HEK293 (cell line): ENCODE measurements at regions not wholly inside any gene's neighbourhood (a gene's known extent, or its start where the extent isn't known, plus 50 kb on each side); places are given as distances from the start of the nearest gene placed in this dataset.

Source experiments
- CTCF ChIA-PET: fragments of 350-600 bp; formaldehyde crosslinking; extraction: SDS; loops from one replicate; lab custom pipeline; 2021; ENCODE audit warnings: antibody characterized with exemption; lab: Yijun Ruan, JAX
- POLR2A ChIA-PET: fragments of 300-600 bp; formaldehyde crosslinking; extraction: SDS; loops from one replicate; lab custom pipeline; 2020; ENCODE audit warnings: antibody characterized with exemption, inconsistent platforms; lab: Yijun Ruan, JAX
- H3K27ac ChIP-seq: fragments of 200-500 bp; sonication (Bioruptor generic); 2 replicates; pipeline ENCODE4 v1.5.1; 2014; ENCODE audit warnings: low read depth, low read length, control low read depth, inconsistent platforms; ENCODE audit errors: extremely low read depth
- H3K36me3 ChIP-seq, 2 experiments: fragments of 200-500 bp in 1 of 2; sonication (Bioruptor generic) in 1 of 2; 1 replicate in 1 of 2; 2 replicates in 1 of 2; pipeline ENCODE4 v1.5.1; 2014 to 2017; ENCODE audit warnings: inconsistent platforms in 2 of 2, low read length in 2 of 2; ENCODE audit not compliant: control insufficient read depth in 2 of 2, insufficient read depth in 1 of 2
- H3K4me1 ChIP-seq: fragments of 200-500 bp; sonication (Bioruptor generic); 2 replicates; pipeline ENCODE4 v1.5.1; 2014; ENCODE audit warnings: mild to moderate bottlenecking, low read length, inconsistent platforms; ENCODE audit not compliant: control insufficient read depth, insufficient read depth
- H3K4me3 ChIP-seq: 2 replicates; pipeline ENCODE4 v1.5.1; 2011; ENCODE audit warnings: low read depth, mild to moderate bottlenecking, control low read depth, low read length, moderate library complexity
- H3K9me3 ChIP-seq: fragments of 200-500 bp; sonication (Bioruptor generic); 2 replicates; pipeline ENCODE4 v1.5.1; 2014; ENCODE audit warnings: low read depth, low read length, inconsistent platforms; ENCODE audit not compliant: control insufficient read depth, insufficient read depth
- IKZF3 ChIP-seq: fragments of 450-650 bp; IDR thresholded peaks from 2 replicates; pipeline ENCODE4 v1.5.0; 2018; ENCODE audit warnings: missing biosample characterization, mild to moderate bottlenecking, missing genetic modification characterization, moderate library complexity
- MEIS1 ChIP-seq: sonication (generic); formaldehyde crosslinking; IDR thresholded peaks from 2 replicates; pipeline ENCODE4 v1.8.1; 2022; ENCODE audit warnings: missing genetic modification reagents, mild to moderate bottlenecking, borderline replicate concordance
- RBAK ChIP-seq: fragments of 450-650 bp; formaldehyde crosslinking; IDR thresholded peaks from 2 replicates; pipeline ENCODE4 v1.5.1; 2016; ENCODE audit warnings: missing biosample characterization, missing genetic modification characterization
- SP2 ChIP-seq: fragments of 450-650 bp; formaldehyde crosslinking; IDR thresholded peaks from 2 replicates; pipeline ENCODE4 v1.5.1; 2016; ENCODE audit warnings: missing biosample characterization, missing genetic modification characterization
- SP7 ChIP-seq: fragments of 450-650 bp; formaldehyde crosslinking; IDR thresholded peaks from 2 replicates; pipeline ENCODE4 v1.5.1; 2016; ENCODE audit warnings: missing biosample characterization, missing genetic modification characterization
- ZBTB20 ChIP-seq: fragments of 450-650 bp; formaldehyde crosslinking; IDR thresholded peaks from 2 replicates; pipeline ENCODE4 v1.5.1; 2016; ENCODE audit warnings: missing biosample characterization, missing genetic modification characterization
- ZFHX2 ChIP-seq: fragments of 450-650 bp; formaldehyde crosslinking; conservative IDR thresholded peaks from 2 replicates; pipeline ENCODE4 v1.5.1; 2016; ENCODE audit warnings: missing biosample characterization, missing genetic modification characterization
- ZNF23 ChIP-seq: fragments of 450-650 bp; formaldehyde crosslinking; IDR thresholded peaks from 2 replicates; pipeline ENCODE4 v1.5.1; 2016; ENCODE audit warnings: missing biosample characterization, missing genetic modification characterization, borderline replicate concordance
- ZNF239 ChIP-seq: fragments of 450-650 bp; formaldehyde crosslinking; IDR thresholded peaks from 2 replicates; pipeline ENCODE4 v1.5.1; 2016; ENCODE audit warnings: missing biosample characterization, missing genetic modification characterization
- ZNF324 ChIP-seq: fragments of 450-650 bp; formaldehyde crosslinking; IDR thresholded peaks from 2 replicates; pipeline ENCODE4 v1.5.1; 2016; ENCODE audit warnings: missing biosample characterization, missing genetic modification characterization
- ZNF416 ChIP-seq: fragments of 450-650 bp; formaldehyde crosslinking; IDR thresholded peaks from 2 replicates; pipeline ENCODE4 v1.5.1; 2016; ENCODE audit warnings: missing biosample characterization, missing genetic modification characterization
- ZNF426 ChIP-seq: fragments of 450-650 bp; formaldehyde crosslinking; IDR thresholded peaks from 2 replicates; pipeline ENCODE4 v1.5.1; 2017; ENCODE audit warnings: missing biosample characterization, missing genetic modification characterization, mild to moderate bottlenecking, inconsistent platforms, moderate library complexity
- ZNF433 ChIP-seq: fragments of 450-650 bp; formaldehyde crosslinking; IDR thresholded peaks from 2 replicates; pipeline ENCODE4 v1.5.1; 2016; ENCODE audit warnings: missing biosample characterization, missing genetic modification characterization, low read depth
- ZNF530 ChIP-seq: fragments of 450-650 bp; formaldehyde crosslinking; IDR thresholded peaks from 2 replicates; pipeline ENCODE4 v1.5.1; 2016; ENCODE audit warnings: low read depth, missing biosample characterization, missing genetic modification characterization
- ZNF561 ChIP-seq: fragments of 450-650 bp; IDR thresholded peaks from 2 replicates; pipeline ENCODE4 v1.5.1; 2018; ENCODE audit warnings: missing biosample characterization, missing genetic modification characterization, borderline replicate concordance
- ZNF629 ChIP-seq: fragments of 450-650 bp; formaldehyde crosslinking; IDR thresholded peaks from 2 replicates; pipeline ENCODE4 v1.5.1; 2017; ENCODE audit warnings: missing biosample characterization, missing genetic modification characterization
- ZNF654 ChIP-seq: fragments of 450-650 bp; formaldehyde crosslinking; IDR thresholded peaks from 2 replicates; pipeline ENCODE4 v1.5.1; 2016; ENCODE audit warnings: low read depth, missing biosample characterization, missing genetic modification characterization
- ZNF660 ChIP-seq: fragments of 450-650 bp; IDR thresholded peaks from 2 replicates; pipeline ENCODE4 v1.5.1; 2018; ENCODE audit warnings: missing biosample characterization, mild to moderate bottlenecking, missing genetic modification characterization
- ZNF677 ChIP-seq: fragments of 450-650 bp; IDR thresholded peaks from 2 replicates; pipeline ENCODE4 v1.5.0; 2018; ENCODE audit warnings: missing biosample characterization, mild to moderate bottlenecking, missing genetic modification characterization, moderate library complexity
- ZNF707 ChIP-seq: fragments of 450-650 bp; formaldehyde crosslinking; IDR thresholded peaks from 2 replicates; pipeline ENCODE4 v1.5.1; 2016; ENCODE audit warnings: missing biosample characterization, missing genetic modification characterization
- ZNF76 ChIP-seq: fragments of 450-650 bp; formaldehyde crosslinking; IDR thresholded peaks from 2 replicates; pipeline ENCODE4; 2016; ENCODE audit warnings: low read depth, missing biosample characterization, missing genetic modification characterization, borderline replicate concordance
- TF ChIP-seq, protein P1 (sequence below): IDR thresholded peaks from 2 replicates; pipeline ENCODE4 v1.6.1; 2011; ENCODE audit warnings: mild to moderate bottlenecking, low read depth, low read length, borderline replicate concordance
- TF ChIP-seq, protein P2 (sequence below): fragments of 450-650 bp; formaldehyde crosslinking; IDR thresholded peaks from 2 replicates; pipeline ENCODE4 v1.5.1; 2016; ENCODE audit warnings: missing biosample characterization, missing genetic modification characterization, borderline replicate concordance
- TF ChIP-seq, protein P3 (sequence below): fragments of 450-650 bp; formaldehyde crosslinking; IDR thresholded peaks from 2 replicates; pipeline ENCODE4 v1.5.1; 2016; ENCODE audit warnings: missing biosample characterization, missing genetic modification characterization
- TF ChIP-seq, protein P4 (sequence below): fragments of 450-650 bp; formaldehyde crosslinking; IDR thresholded peaks from 2 replicates; pipeline ENCODE4 v1.5.1; 2016; ENCODE audit warnings: missing biosample characterization, missing genetic modification characterization
- TF ChIP-seq, protein P5 (sequence below): fragments of 450-650 bp; formaldehyde crosslinking; IDR thresholded peaks from 2 replicates; pipeline ENCODE4 v1.5.1; 2016; ENCODE audit warnings: missing biosample characterization, missing genetic modification characterization

DNA sequence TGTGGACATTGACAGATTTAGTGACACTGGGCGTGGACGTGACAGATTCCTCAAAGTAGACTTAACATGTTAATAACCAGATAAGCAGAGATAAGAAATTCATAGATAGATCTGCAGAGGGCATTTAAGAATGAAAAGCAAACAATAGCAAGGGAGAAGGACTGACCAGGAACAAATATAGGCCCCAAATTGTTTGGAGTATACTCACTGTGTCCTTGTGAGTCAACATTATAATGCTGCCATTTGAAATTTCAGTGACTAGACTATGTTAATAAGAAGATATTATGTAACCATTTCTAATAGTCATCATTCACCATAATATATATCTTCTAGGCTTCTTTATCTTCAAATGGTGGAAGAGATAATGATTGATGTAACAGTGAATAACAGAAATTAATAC is 78.1 kb upstream of the SLC38A11 start:
- POLR2A ChIA-PET: no interaction called here
- TF ChIP-seq, protein P1, sequence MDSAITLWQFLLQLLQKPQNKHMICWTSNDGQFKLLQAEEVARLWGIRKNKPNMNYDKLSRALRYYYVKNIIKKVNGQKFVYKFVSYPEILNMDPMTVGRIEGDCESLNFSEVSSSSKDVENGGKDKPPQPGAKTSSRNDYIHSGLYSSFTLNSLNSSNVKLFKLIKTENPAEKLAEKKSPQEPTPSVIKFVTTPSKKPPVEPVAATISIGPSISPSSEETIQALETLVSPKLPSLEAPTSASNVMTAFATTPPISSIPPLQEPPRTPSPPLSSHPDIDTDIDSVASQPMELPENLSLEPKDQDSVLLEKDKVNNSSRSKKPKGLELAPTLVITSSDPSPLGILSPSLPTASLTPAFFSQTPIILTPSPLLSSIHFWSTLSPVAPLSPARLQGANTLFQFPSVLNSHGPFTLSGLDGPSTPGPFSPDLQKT: no peak
- TF ChIP-seq ZNF561 (no peak), IKZF3 (tag by site-specific recombination) (no peak), ZNF239 (tag by site-specific recombination) (no peak), ZNF23 (tag by site-specific recombination) (no peak), ZFHX2 (tag by site-specific recombination) (no peak)
- TF ChIP-seq, protein P2, sequence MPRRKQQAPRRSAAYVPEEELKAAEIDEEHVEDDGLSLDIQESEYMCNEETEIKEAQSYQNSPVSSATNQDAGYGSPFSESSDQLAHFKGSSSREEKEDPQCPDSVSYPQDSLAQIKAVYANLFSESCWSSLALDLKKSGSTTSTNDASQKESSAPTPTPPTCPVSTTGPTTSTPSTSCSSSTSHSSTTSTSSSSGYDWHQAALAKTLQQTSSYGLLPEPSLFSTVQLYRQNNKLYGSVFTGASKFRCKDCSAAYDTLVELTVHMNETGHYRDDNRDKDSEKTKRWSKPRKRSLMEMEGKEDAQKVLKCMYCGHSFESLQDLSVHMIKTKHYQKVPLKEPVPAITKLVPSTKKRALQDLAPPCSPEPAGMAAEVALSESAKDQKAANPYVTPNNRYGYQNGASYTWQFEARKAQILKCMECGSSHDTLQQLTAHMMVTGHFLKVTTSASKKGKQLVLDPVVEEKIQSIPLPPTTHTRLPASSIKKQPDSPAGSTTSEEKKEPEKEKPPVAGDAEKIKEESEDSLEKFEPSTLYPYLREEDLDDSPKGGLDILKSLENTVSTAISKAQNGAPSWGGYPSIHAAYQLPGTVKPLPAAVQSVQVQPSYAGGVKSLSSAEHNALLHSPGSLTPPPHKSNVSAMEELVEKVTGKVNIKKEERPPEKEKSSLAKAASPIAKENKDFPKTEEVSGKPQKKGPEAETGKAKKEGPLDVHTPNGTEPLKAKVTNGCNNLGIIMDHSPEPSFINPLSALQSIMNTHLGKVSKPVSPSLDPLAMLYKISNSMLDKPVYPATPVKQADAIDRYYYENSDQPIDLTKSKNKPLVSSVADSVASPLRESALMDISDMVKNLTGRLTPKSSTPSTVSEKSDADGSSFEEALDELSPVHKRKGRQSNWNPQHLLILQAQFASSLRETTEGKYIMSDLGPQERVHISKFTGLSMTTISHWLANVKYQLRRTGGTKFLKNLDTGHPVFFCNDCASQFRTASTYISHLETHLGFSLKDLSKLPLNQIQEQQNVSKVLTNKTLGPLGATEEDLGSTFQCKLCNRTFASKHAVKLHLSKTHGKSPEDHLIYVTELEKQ (tag by site-specific recombination): no peak
- TF ChIP-seq, protein P3, sequence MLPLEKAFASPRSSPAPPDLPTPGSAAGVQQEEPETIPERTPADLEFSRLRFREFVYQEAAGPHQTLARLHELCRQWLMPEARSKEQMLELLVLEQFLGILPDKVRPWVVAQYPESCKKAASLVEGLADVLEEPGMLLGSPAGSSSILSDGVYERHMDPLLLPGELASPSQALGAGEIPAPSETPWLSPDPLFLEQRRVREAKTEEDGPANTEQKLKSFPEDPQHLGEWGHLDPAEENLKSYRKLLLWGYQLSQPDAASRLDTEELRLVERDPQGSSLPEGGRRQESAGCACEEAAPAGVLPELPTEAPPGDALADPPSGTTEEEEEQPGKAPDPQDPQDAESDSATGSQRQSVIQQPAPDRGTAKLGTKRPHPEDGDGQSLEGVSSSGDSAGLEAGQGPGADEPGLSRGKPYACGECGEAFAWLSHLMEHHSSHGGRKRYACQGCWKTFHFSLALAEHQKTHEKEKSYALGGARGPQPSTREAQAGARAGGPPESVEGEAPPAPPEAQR (tag by site-specific recombination): no peak
- TF ChIP-seq, all 188 proteins: peak for 0
- Histone ChIP-seq H3K27ac (no peak overlapping the region), H3K9me3 (no peaks in the 10 kb centered on the region), H3K36me3 (no peaks in the 10 kb centered on the region), H3K4me1 (no peaks in the 10 kb centered on the region), H3K4me3 (no peak overlapping the region)
- CTCF ChIA-PET: no interaction called here

DNA sequence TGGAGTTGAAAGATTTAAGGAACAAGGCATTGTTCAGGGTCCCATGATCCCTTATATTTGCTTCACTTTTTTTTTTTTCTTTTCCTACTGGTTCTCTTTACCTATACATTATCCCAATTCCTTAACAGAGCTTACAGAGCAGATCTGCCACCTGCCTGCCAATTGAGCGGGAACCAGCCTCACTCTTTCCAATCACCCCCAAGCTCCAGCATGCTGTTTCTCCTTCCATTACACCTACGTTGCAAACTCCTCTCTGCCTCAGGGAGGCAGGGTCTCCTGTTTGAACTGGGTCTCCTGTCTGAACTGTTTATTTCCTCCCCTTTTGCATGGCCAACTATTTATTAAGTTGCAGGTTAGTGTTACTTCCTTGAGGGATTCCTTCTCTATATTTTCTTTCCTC is 77.2 kb upstream of the SLC38A11 start:
- no peaks in the 10 kb centered on the region for H3K36me3 ChIP-seq
- no peak overlapping the region for H3K27ac ChIP-seq
- no peaks in the 10 kb centered on the region for H3K9me3 ChIP-seq
- no peaks in the 10 kb centered on the region for H3K4me1 ChIP-seq
- TF ChIP-seq, protein P4, sequence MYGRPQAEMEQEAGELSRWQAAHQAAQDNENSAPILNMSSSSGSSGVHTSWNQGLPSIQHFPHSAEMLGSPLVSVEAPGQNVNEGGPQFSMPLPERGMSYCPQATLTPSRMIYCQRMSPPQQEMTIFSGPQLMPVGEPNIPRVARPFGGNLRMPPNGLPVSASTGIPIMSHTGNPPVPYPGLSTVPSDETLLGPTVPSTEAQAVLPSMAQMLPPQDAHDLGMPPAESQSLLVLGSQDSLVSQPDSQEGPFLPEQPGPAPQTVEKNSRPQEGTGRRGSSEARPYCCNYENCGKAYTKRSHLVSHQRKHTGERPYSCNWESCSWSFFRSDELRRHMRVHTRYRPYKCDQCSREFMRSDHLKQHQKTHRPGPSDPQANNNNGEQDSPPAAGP (tag by site-specific recombination): no peak
- TF ChIP-seq ZNF629 (tag by site-specific recombination) (no peak), SP2 (no peak), ZNF324 (tag by site-specific recombination) (no peak)
- ChIA-PET POLR2A (no interaction called here), CTCF (interaction anchor here (0.8 kb wide), 1 partner anchor 14 kb away, joined by 3 read pairs; no protein-coding TSS in a partner anchor)
- no peak overlapping the region for H3K4me3 ChIP-seq

DNA sequence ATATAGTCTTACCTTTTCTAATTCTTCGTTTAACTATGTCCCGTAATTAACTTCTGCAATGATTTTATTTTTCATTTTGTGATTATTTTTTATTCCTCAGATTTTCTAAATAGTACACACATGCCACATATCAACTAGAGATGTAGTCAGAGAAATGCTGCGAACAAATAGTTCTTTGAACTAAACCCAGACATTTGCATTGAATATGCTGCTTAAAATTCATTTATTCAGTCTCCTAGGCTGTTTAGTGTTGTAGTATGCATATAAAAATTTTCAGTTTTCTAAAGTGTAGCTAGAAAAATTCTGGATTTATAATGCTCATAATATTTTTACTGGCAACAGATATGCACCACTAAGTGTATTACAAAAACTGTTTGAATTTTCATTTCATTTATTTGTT is 68.9 kb upstream of the SLC38A11 start:
- POLR2A ChIA-PET: no interaction called here
- Histone ChIP-seq H3K36me3 (no peaks in the 10 kb centered on the region), H3K4me3 (no peak overlapping the region), H3K4me1 (no peaks in the 10 kb centered on the region), H3K27ac (no peak overlapping the region), H3K9me3 (no peaks in the 10 kb centered on the region)
- CTCF ChIA-PET: no interaction called here
- TF ChIP-seq ZNF76 (tag by site-specific recombination) (no peak), ZNF654 (no peak), MEIS1 (CRISPR knock-in tag) (no peak), ZNF660 (tag by site-specific recombination) (no peak), ZNF629 (tag by site-specific recombination) (no peak), SP7 (tag by site-specific recombination) (no peak), ZNF707 (tag by site-specific recombination) (no peak), RBAK (no peak), ZNF677 (tag by site-specific recombination) (no peak), ZNF530 (no peak), ZNF433 (tag by site-specific recombination) (no peak), ZNF426 (no peak), ZNF416 (no peak), ZBTB20 (no peak)
- TF ChIP-seq, protein P5, sequence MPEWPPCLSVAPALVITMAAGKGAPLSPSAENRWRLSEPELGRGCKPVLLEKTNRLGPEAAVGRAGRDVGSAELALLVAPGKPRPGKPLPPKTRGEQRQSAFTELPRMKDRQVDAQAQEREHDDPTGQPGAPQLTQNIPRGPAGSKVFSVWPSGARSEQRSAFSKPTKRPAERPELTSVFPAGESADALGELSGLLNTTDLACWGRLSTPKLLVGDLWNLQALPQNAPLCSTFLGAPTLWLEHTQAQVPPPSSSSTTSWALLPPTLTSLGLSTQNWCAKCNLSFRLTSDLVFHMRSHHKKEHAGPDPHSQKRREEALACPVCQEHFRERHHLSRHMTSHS (tag by site-specific recombination): no peak
